ENCODE measurements at regions not wholly inside any gene's neighbourhood (a gene's known extent, or its start where the extent isn't known, plus 50 kb on each side); places are given as distances from the start of the nearest gene placed in this dataset.

GRCh38 chr3:72160351-72160750 is 375.4 kb upstream of the PROK2 start:
- Histone ChIP-seq H3K4me3 (ENCODE audit: low read length) (no peak overlapping the region), H3K9ac (ENCODE audit: low read length) (no peak overlapping the region), H3K4me1 (ENCODE audit: control insufficient read depth, low read depth, low read length) (no peaks in the 10 kb centered on the region), H3K9me3 (ENCODE audit: control insufficient read depth, low read depth, low read length) (no peaks in the 10 kb centered on the region), H3K27ac (ENCODE audit: low read length) (no peak overlapping the region), H3K27me3 (ENCODE audit: control insufficient read depth, insufficient read depth, low read length) (no peaks in the 10 kb centered on the region), H3K36me3 (ENCODE audit: control insufficient read depth, low read depth, low read length) (no peaks in the 10 kb centered on the region)

DNA sequence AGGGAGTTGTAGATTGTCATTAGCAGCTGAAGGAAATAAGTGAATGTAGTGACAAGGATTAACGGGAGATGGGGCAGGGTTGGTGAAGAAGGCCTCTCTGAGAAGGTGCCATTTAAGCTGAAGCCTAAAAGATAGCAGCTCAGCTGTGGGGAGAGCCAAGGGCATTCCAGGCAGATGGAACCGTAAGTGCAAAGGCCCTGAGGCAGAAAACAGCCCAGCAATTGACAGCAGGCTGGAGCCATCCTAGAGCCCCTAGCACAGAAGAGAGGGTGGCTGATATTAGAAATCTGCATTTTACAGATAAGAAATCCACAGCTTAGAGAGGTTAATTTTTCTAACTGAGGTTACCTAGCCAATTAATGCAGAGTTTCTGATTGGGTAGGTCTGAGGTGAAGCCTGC is 374.5 kb upstream of the PROK2 start:
- Histone ChIP-seq H3K4me3 (ENCODE audit: low read length) (no peak overlapping the region), H3K27me3 (ENCODE audit: control insufficient read depth, insufficient read depth, low read length) (no peaks in the 10 kb centered on the region), H3K4me1 (ENCODE audit: control insufficient read depth, low read depth, low read length) (no peaks in the 10 kb centered on the region), H3K9me3 (ENCODE audit: control insufficient read depth, low read depth, low read length) (no peaks in the 10 kb centered on the region), H3K9ac (ENCODE audit: low read length) (no peak overlapping the region), H3K27ac (ENCODE audit: low read length) (no peak overlapping the region), H3K36me3 (ENCODE audit: control insufficient read depth, low read depth, low read length) (no peaks in the 10 kb centered on the region)

DNA sequence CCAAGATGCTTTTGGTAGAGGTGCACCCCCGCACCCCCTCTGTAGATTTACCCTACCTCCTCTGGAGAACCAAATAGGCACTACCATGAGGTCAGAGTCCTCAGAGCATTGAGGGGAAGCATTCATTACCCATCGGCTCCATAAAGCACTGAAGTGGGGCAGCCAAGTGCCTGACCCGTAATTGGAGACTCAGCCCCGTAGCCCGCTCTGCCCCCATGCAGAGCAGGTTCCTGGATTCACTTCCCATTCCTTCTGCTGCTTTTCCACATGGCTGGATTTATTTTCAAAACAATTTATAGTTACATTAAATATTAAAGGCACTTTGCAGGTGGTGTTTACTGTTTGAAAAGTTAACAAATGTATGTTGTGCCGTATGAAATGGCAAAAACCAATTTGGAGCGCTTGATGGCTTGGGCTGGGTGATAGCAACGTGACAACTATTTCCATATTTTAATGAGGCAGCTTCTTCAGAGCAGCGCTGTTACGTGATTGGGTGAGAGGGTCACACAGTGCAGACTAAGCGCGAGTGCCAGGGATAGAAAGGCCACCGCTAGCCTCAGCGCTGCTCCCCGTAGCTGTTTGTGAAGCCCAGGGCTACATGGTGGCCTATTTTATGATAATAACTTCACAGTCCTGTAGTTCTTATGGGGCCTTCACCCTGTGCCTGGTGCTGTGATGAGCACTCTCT is 373.8 kb upstream of the PROK2 start:
- Histone ChIP-seq H3K9me3 (ENCODE audit: control insufficient read depth, low read depth, low read length) (no peaks in the 10 kb centered on the region), H3K4me1 (ENCODE audit: control insufficient read depth, low read depth, low read length) (no peaks in the 10 kb centered on the region), H3K4me3 (ENCODE audit: low read length) (no peak overlapping the region), H3K27me3 (ENCODE audit: control insufficient read depth, insufficient read depth, low read length) (no peaks in the 10 kb centered on the region), H3K9ac (ENCODE audit: low read length) (no peak overlapping the region), H3K36me3 (ENCODE audit: control insufficient read depth, low read depth, low read length) (no peaks in the 10 kb centered on the region), H3K27ac (ENCODE audit: low read length) (no peak overlapping the region)

- no peak overlapping the region for H3K4me3 ChIP-seq (ENCODE audit: low read length)
- H3K9ac ChIP-seq (ENCODE audit: low read length) = no peak overlapping the region
These were observed 373.0 kb upstream of the PROK2 start for GRCh38 chr3:72157748-72158638.

GRCh38 chr3:72155391-72156064 is 370.6 kb upstream of the PROK2 start:
- Histone ChIP-seq H3K27ac (ENCODE audit: low read length) (no peak overlapping the region), H3K27me3 (ENCODE audit: control insufficient read depth, insufficient read depth, low read length) (no peaks in the 10 kb centered on the region), H3K4me1 (ENCODE audit: control insufficient read depth, low read depth, low read length) (no peaks in the 10 kb centered on the region), H3K9me3 (ENCODE audit: control insufficient read depth, low read depth, low read length) (no peaks in the 10 kb centered on the region), H3K36me3 (ENCODE audit: control insufficient read depth, low read depth, low read length) (no peaks in the 10 kb centered on the region), H3K9ac (ENCODE audit: low read length) (no peak overlapping the region), H3K4me3 (ENCODE audit: low read length) (no peak overlapping the region)

More at GRCh38 chr3:72157748-72158638, 373.0 kb upstream of the PROK2 start:
- H3K36me3 ChIP-seq (ENCODE audit: control insufficient read depth, low read depth, low read length) = no peaks in the 10 kb centered on the region
- H3K27ac ChIP-seq (ENCODE audit: low read length) = no peak overlapping the region
- H3K27me3 ChIP-seq (ENCODE audit: control insufficient read depth, insufficient read depth, low read length) = no peaks in the 10 kb centered on the region
- H3K9me3 ChIP-seq (ENCODE audit: control insufficient read depth, low read depth, low read length) = no peaks in the 10 kb centered on the region
- no peaks in the 10 kb centered on the region for H3K4me1 ChIP-seq (ENCODE audit: control insufficient read depth, low read depth, low read length)

GRCh38 chr3:72154391-72155335 is 369.7 kb upstream of the PROK2 start:
- Histone ChIP-seq H3K9me3 (ENCODE audit: control insufficient read depth, low read depth, low read length) (no peaks in the 10 kb centered on the region), H3K4me1 (ENCODE audit: control insufficient read depth, low read depth, low read length) (no peaks in the 10 kb centered on the region), H3K4me3 (ENCODE audit: low read length) (no peak overlapping the region), H3K27me3 (ENCODE audit: control insufficient read depth, insufficient read depth, low read length) (no peaks in the 10 kb centered on the region), H3K36me3 (ENCODE audit: control insufficient read depth, low read depth, low read length) (no peaks in the 10 kb centered on the region), H3K27ac (ENCODE audit: low read length) (no peak overlapping the region), H3K9ac (ENCODE audit: low read length) (no peak overlapping the region)

- Histone ChIP-seq H3K4me3 (ENCODE audit: low read length) (no peak overlapping the region), H3K36me3 (ENCODE audit: control insufficient read depth, low read depth, low read length) (no peaks in the 10 kb centered on the region), H3K9me3 (ENCODE audit: control insufficient read depth, low read depth, low read length) (no peaks in the 10 kb centered on the region), H3K9ac (ENCODE audit: low read length) (no peak overlapping the region), H3K27ac (ENCODE audit: low read length) (no peak overlapping the region), H3K4me1 (ENCODE audit: control insufficient read depth, low read depth, low read length) (no peaks in the 10 kb centered on the region), H3K27me3 (ENCODE audit: control insufficient read depth, insufficient read depth, low read length) (no peaks in the 10 kb centered on the region)
These were observed 368.7 kb upstream of the PROK2 start for GRCh38 chr3:72153477-72154314.

DNA sequence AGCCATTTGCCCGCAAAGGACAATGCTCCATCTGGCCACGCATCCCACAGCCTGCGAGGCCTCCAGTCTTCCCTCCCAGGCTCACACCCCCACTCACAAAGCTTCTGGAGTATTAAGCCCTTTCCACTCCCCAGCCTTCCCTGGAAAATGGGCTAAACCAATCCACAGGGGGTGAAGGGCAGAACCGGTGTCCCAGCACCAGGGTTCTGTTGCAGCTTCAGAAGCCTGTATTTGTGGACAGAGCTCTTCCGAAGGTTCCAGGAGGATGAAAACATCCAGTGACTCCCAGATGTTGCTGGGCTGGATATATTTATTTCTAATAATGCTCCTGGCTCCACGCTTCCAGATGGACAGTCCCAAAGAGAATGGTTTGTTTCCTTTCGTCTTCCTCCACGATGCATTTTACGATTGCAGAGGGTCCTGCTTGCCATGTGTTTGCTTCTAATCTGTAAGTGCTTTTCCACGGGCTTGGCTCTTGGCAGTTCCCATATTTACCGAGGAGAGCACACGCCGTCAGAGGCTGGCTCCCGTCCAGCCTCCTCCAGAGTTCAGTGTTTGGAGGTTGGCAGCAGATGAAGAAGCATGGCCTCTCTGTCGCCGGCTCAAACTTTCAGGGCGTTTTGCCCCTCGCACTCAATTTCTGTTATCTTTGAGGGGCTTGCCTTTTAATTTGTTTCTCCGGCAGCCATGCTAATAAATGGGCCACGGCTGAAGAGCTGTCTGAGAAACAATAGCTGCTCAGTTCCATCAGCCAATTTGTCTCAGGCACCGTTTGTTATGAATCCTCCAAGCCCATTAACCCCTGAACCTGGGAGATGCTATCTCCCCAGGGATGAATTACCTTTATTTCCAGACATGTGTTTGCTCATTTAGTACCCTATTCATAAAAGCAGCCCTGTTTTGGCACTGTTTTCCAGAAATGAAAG is 367.9 kb upstream of the PROK2 start:
- no peak overlapping the region for H3K9ac ChIP-seq (ENCODE audit: low read length)
- H3K27me3 ChIP-seq (ENCODE audit: control insufficient read depth, insufficient read depth, low read length) = no peaks in the 10 kb centered on the region
- no peaks in the 10 kb centered on the region for H3K4me1 ChIP-seq (ENCODE audit: control insufficient read depth, low read depth, low read length)
- H3K27ac ChIP-seq (ENCODE audit: low read length) = no peak overlapping the region
- no peak overlapping the region for H3K4me3 ChIP-seq (ENCODE audit: low read length)
- H3K36me3 ChIP-seq (ENCODE audit: control insufficient read depth, low read depth, low read length) = no peaks in the 10 kb centered on the region
- H3K9me3 ChIP-seq (ENCODE audit: control insufficient read depth, low read depth, low read length) = no peaks in the 10 kb centered on the region

DNA sequence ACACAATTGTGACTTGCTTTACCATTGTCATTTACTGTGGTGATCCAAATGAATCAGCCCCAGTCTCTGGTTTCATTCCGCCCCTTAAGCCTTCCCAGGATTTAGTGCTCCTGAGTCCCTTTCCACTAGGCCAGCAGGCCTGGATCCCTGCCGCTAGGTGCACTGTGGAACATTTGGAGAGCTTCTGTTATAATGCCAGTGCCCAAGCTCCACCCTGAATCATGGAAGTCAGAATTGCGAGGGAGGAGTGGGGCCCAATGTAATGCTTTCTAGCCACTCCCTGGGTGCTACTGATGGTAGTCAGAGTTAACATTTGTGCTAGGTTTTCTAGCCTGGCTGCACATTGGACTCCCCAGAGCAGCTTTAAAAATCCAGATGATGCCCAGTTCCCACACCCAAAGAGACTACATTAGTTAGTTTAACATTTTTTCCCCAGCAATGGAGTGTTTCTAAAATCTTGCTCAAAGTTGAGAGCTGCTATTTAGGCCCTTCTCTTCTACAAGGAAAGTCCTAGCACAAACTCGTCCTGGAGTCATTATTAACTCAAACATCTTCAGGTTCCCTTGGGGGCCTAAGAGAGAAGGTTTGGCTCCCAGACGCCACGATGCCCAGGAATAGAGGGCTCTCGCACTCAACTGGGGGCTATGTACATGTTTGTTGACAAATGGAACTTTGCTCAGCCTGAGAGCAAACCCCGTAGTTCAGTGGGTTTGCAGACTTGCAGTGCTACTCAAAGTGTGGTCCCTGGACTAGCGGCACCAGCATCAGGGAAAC is 366.7 kb upstream of the PROK2 start:
- Histone ChIP-seq H3K4me1 (ENCODE audit: control insufficient read depth, low read depth, low read length) (no peaks in the 10 kb centered on the region), H3K9me3 (ENCODE audit: control insufficient read depth, low read depth, low read length) (no peaks in the 10 kb centered on the region), H3K36me3 (ENCODE audit: control insufficient read depth, low read depth, low read length) (no peaks in the 10 kb centered on the region), H3K4me3 (ENCODE audit: low read length) (no peak overlapping the region), H3K9ac (ENCODE audit: low read length) (no peak overlapping the region), H3K27me3 (ENCODE audit: control insufficient read depth, insufficient read depth, low read length) (no peaks in the 10 kb centered on the region), H3K27ac (ENCODE audit: low read length) (no peak overlapping the region)
